IMR-90 (cell line): ENCODE measurements at regions not wholly inside any gene's neighbourhood (a gene's known extent, or its start where the extent isn't known, plus 50 kb on each side); places are given as distances from the start of the nearest gene placed in this dataset.

Experiments
- ATAC-seq: fragments of 200-7000 bp; cut with Tn5 transposase; 2 replicates; pipeline ENCODE4 v1.9.1; 2020; ENCODE audit warnings: low read depth, mild to moderate bottlenecking, moderate library complexity
- BruUV-seq: library from RNA; stranded (reverse); fragments of 400-500 nt; replicated peaks from 2 replicates; lab custom pipeline; 2021; lab: Mats Ljungman, UMichigan
- CTCF ChIA-PET: fragments of 300-600 bp; formaldehyde crosslinking; extraction: SDS; loops from one replicate; lab custom pipeline; 2021; ENCODE audit warnings: antibody characterized with exemption; lab: Yijun Ruan, JAX
- POLR2A ChIA-PET: fragments of 300-600 bp; sonication (Branson Sonifier 250); formaldehyde crosslinking; loops from one replicate; lab custom pipeline; 2022; ENCODE audit warnings: antibody characterized with exemption; ENCODE audit not compliant: unreplicated experiment; lab: Charles Lee
- DNase-seq: peaks from one replicate; pipeline ENCODE4 v3.0.0; 2013
- H2AFZ ChIP-seq: replicated peaks from 2 replicates; pipeline ENCODE3; 2013; ENCODE audit warnings: low read length, mild to moderate bottlenecking; ENCODE audit not compliant: poor library complexity
- H2AK5ac ChIP-seq: 2 replicates; pipeline ENCODE4 v1.6.1; 2013; ENCODE audit warnings: low read depth, low read length, inconsistent platforms
- H2AK9ac ChIP-seq: replicated peaks from 2 replicates; pipeline ENCODE3; 2013; ENCODE audit warnings: mild to moderate bottlenecking, low read depth, low read length, moderate library complexity; ENCODE audit not compliant: poor library complexity
- H2BK120ac ChIP-seq: 2 replicates; pipeline ENCODE4 v1.6.1; 2013; ENCODE audit warnings: low read depth, low read length, inconsistent platforms
- H2BK15ac ChIP-seq: 3 replicates; pipeline ENCODE4 v1.6.1; 2013; ENCODE audit warnings: low read depth, low read length, inconsistent platforms
- H2BK20ac ChIP-seq: 2 replicates; pipeline ENCODE4 v1.6.1; 2013; ENCODE audit warnings: low read depth, mild to moderate bottlenecking, inconsistent platforms, low read length, moderate library complexity
- H2BK5ac ChIP-seq: 2 replicates; pipeline ENCODE4 v1.6.1; 2013; ENCODE audit warnings: mild to moderate bottlenecking, low read depth, low read length, inconsistent platforms; ENCODE audit not compliant: poor library complexity, severe bottlenecking
- H3K14ac ChIP-seq: replicated peaks from 2 replicates; pipeline ENCODE4 v1.6.1; 2013; ENCODE audit warnings: low read depth, low read length, inconsistent platforms
- H3K18ac ChIP-seq: 2 replicates; pipeline ENCODE4 v1.6.1; 2013; ENCODE audit warnings: low read depth, low read length, control low read depth
- H3K23ac ChIP-seq: 2 replicates; pipeline ENCODE4 v1.6.1; 2013; ENCODE audit warnings: low read depth, low read length, inconsistent platforms
- H3K27ac ChIP-seq: 2 replicates; pipeline ENCODE4 v1.5.1; 2013; ENCODE audit warnings: mild to moderate bottlenecking, control low read depth, low read length; ENCODE audit not compliant: insufficient read depth
- H3K27me3 ChIP-seq: 2 replicates; pipeline ENCODE4 v1.6.1; 2013; ENCODE audit warnings: low read length; ENCODE audit not compliant: control insufficient read depth, insufficient read depth
- H3K36me3 ChIP-seq: 2 replicates; pipeline ENCODE4 v1.6.1; 2013; ENCODE audit warnings: low read length, mixed read lengths; ENCODE audit not compliant: control insufficient read depth, insufficient read depth
- H3K4ac ChIP-seq: 2 replicates; pipeline ENCODE4 v1.6.1; 2013; ENCODE audit warnings: low read depth, low read length, inconsistent platforms
- H3K4me1 ChIP-seq: 2 replicates; pipeline ENCODE4 v1.6.1; 2013; ENCODE audit warnings: low read length, mixed read lengths; ENCODE audit not compliant: control insufficient read depth, insufficient read depth
- H3K4me2 ChIP-seq: 2 replicates; pipeline ENCODE4 v1.6.1; 2013; ENCODE audit warnings: low read depth, mild to moderate bottlenecking, control low read depth, low read length, moderate library complexity
- H3K4me3 ChIP-seq: 2 replicates; pipeline ENCODE4 v1.5.1; 2013; ENCODE audit warnings: low read depth, mild to moderate bottlenecking, control low read depth, low read length, moderate library complexity; ENCODE audit not compliant: insufficient read depth
- H3K56ac ChIP-seq: 2 replicates; pipeline ENCODE4 v1.6.1; 2013; ENCODE audit warnings: low read length, inconsistent platforms; ENCODE audit not compliant: insufficient read depth; ENCODE audit errors: extremely low read depth
- H3K79me1 ChIP-seq, 2 experiments: 2 replicates each; pipeline ENCODE4 v1.6.1; 2013; ENCODE audit warnings: low read length in 2 of 2, inconsistent platforms in 1 of 2, low read depth in 1 of 2
- H3K9ac ChIP-seq: 2 replicates; pipeline ENCODE4 v1.6.1; 2013; ENCODE audit warnings: low read depth, low read length, control low read depth
- H3K9me1 ChIP-seq: 2 replicates; pipeline ENCODE4 v1.6.1; 2013; ENCODE audit warnings: low read length, inconsistent platforms; ENCODE audit not compliant: insufficient read depth
- H3K9me3 ChIP-seq: 2 replicates; pipeline ENCODE4 v1.6.1; 2013; ENCODE audit warnings: low read length; ENCODE audit not compliant: control insufficient read depth, insufficient read depth
- H4K20me1 ChIP-seq: 2 replicates; pipeline ENCODE4 v1.6.1; 2013; ENCODE audit warnings: low read length, inconsistent platforms; ENCODE audit not compliant: insufficient read depth
- H4K5ac ChIP-seq: 2 replicates; pipeline ENCODE4 v1.6.1; 2013; ENCODE audit warnings: mild to moderate bottlenecking, low read depth, low read length, control low read depth
- H4K8ac ChIP-seq, 2 experiments: 2 replicates each; pipeline ENCODE4 v1.6.1; 2013; ENCODE audit warnings: low read depth in 2 of 2, low read length in 2 of 2, control low read depth in 1 of 2, inconsistent platforms in 1 of 2
- H4K91ac ChIP-seq: 2 replicates; pipeline ENCODE4 v1.6.1; 2013; ENCODE audit warnings: low read depth, low read length, inconsistent platforms; ENCODE audit not compliant: insufficient read depth
- BHLHE40 ChIP-seq: fragments of 150-350 bp; IDR thresholded peaks from 2 replicates; pipeline ENCODE4 v1.6.1; 2016; ENCODE audit warnings: mild to moderate bottlenecking, low read depth, low read length
- CEBPB ChIP-seq: IDR thresholded peaks from 2 replicates; pipeline ENCODE4 v1.6.1; 2012; ENCODE audit warnings: low read depth, low read length, improper control_type of control experiment
- CHD1 ChIP-seq: IDR thresholded peaks from 2 replicates; pipeline ENCODE4 v1.6.1; 2012; ENCODE audit warnings: low read depth, low read length, improper control_type of control experiment
- CTCF ChIP-seq: conservative IDR thresholded peaks from 2 replicates; pipeline ENCODE4 v1.5.1; 2012; ENCODE audit warnings: mild to moderate bottlenecking, low read depth, low read length, improper control_type of control experiment
- ELK1 ChIP-seq: fragments of 150-350 bp; IDR thresholded peaks from 2 replicates; pipeline ENCODE4 v1.6.1; 2016; ENCODE audit warnings: low read depth, mild to moderate bottlenecking, low read length, moderate library complexity, borderline replicate concordance
- FOS ChIP-seq: fragments of 150-350 bp; IDR thresholded peaks from 2 replicates; pipeline ENCODE4 v1.6.1; 2016; ENCODE audit warnings: low read depth, low read length
- MAFK ChIP-seq: IDR thresholded peaks from 2 replicates; pipeline ENCODE4 v1.6.1; 2012; ENCODE audit warnings: low read depth, low read length, improper control_type of control experiment
- MAZ ChIP-seq: IDR thresholded peaks from 2 replicates; pipeline ENCODE4 v1.6.1; 2012; ENCODE audit warnings: low read depth, mild to moderate bottlenecking, low read length, improper control_type of control experiment, moderate library complexity, borderline replicate concordance
- MXI1 ChIP-seq: IDR thresholded peaks from 2 replicates; pipeline ENCODE4 v1.6.1; 2012; ENCODE audit warnings: low read depth, mild to moderate bottlenecking, low read length, moderate library complexity, borderline replicate concordance
- NFE2L2 ChIP-seq: fragments of 150-350 bp; IDR thresholded peaks from 2 replicates; pipeline ENCODE4 v1.6.1; 2016; ENCODE audit warnings: low read depth, mild to moderate bottlenecking, low read length
- POLR2A ChIP-seq: IDR thresholded peaks from 2 replicates; pipeline ENCODE4 v1.6.1; 2012; ENCODE audit warnings: mild to moderate bottlenecking, low read depth, low read length
- RAD21 ChIP-seq: IDR thresholded peaks from 2 replicates; pipeline ENCODE4 v1.6.1; 2012; ENCODE audit warnings: low read length, improper control_type of control experiment
- RCOR1 ChIP-seq: IDR thresholded peaks from 2 replicates; pipeline ENCODE4 v1.6.1; 2012; ENCODE audit warnings: mild to moderate bottlenecking, low read length, improper control_type of control experiment; ENCODE audit not compliant: insufficient replicate concordance
- RFX5 ChIP-seq: IDR thresholded peaks from 2 replicates; pipeline ENCODE4 v1.8.0; 2012; ENCODE audit warnings: low read depth, mild to moderate bottlenecking, low read length, moderate library complexity
- SMC3 ChIP-seq: fragments of 150-350 bp; IDR thresholded peaks from 2 replicates; pipeline ENCODE4 v1.6.1; 2016; ENCODE audit warnings: low read depth, mild to moderate bottlenecking, antibody characterized with exemption, low read length, moderate library complexity
- WGBS, 2 experiments: methylation state at CpG; one replicate each; pipeline versions ENCODE4 v1.1.5 to v1.1.7; 2013; ENCODE audit warnings: missing lambda C conversion rate in 2 of 2; ENCODE audit not compliant: insufficient read length in 1 of 2; ENCODE audit errors: extremely low coverage in 2 of 2; 5-methylcytosine and 5-hydroxymethylcytosine counted together
- dilution Hi-C: fragments of 300-500 bp; cut with HindIII; formaldehyde crosslinking; loops from one replicate; pipeline ENCODE4 v1.14.3; 2018; ENCODE audit warnings: low sequenced_read_pairs; ENCODE audit not compliant: unreplicated experiment
- in situ Hi-C: fragments of 300-500 bp; cut with MboI; formaldehyde crosslinking; loops from 3 replicates; pipeline ENCODE4 v1.14.3; 2019; ENCODE audit warnings: low sequenced_read_pairs, inconsistent platforms, mixed read lengths
- intact Hi-C: fragments of 100-400 bp; cut with micrococcal nuclease; formaldehyde crosslinking; loops from 2 replicates; pipeline ENCODE4 v1.10.0; 2022
- TF ChIP-seq, protein P1 (sequence below): fragments of 150-350 bp; IDR thresholded peaks from 2 replicates; pipeline ENCODE4 v1.6.1; 2017; ENCODE audit warnings: mild to moderate bottlenecking, antibody characterized with exemption, low read length, low read depth

GRCh38 chr2:215832791-215833190, 180.6 kb downstream of the MREG start:
- POLR2A ChIA-PET = no interaction called here

More at GRCh38 chr2:215832791-215833190, 180.6 kb downstream of the MREG start:
- Histone ChIP-seq H2BK5ac (no peak overlapping the region), H3K4ac (no peak overlapping the region), H2BK120ac (no peak overlapping the region), H3K9me3 (no peaks in the 10 kb centered on the region), H3K56ac (no peak overlapping the region), H3K27ac (no peak overlapping the region), H4K8ac (no peak overlapping the region), H3K4me3 (no peak overlapping the region), H2AK5ac (no peak overlapping the region), H3K4me2 (no peak overlapping the region), H3K18ac (no peak overlapping the region), H3K14ac (no peak overlapping the region), H3K79me1 (no peaks in the 10 kb centered on the region), H2BK20ac (no peak overlapping the region), H3K4me1 (peaks cover 9% of the 10 kb centered on the region), H3K23ac (no peak overlapping the region), H2AFZ (no peak overlapping the region), H3K27me3 (no peaks in the 10 kb centered on the region), H3K9me1 (peaks cover 7% of the 10 kb centered on the region; the same call in 1 of the 2 replicates), H2BK15ac (no peak overlapping the region), H2AK9ac (no peak overlapping the region), H4K91ac (no peak overlapping the region), H3K36me3 (no peaks in the 10 kb centered on the region), H4K5ac (no peak overlapping the region), H3K9ac (no peak overlapping the region), H4K20me1 (no peaks in the 10 kb centered on the region)
- 100% methylated on average over 1 of the region's 6 CpGs; no CpG with 5 or more reads in 1 of the 2 experiments for WGBS, 2 experiments
- CTCF ChIA-PET = no interaction called here
- no TSS peak for BruUV-seq
- TF ChIP-seq RFX5 (no peak), NFE2L2 (no peak), MXI1 (no peak), FOS (no peak), RCOR1 (no peak), CEBPB (no peak), SMC3 (no peak), ELK1 (no peak), CHD1 (no peak), POLR2A (no peak), BHLHE40 (no peak), MAFK (no peak), CTCF (no peak), RAD21 (no peak), MAZ (no peak)
- TF ChIP-seq, protein P1, sequence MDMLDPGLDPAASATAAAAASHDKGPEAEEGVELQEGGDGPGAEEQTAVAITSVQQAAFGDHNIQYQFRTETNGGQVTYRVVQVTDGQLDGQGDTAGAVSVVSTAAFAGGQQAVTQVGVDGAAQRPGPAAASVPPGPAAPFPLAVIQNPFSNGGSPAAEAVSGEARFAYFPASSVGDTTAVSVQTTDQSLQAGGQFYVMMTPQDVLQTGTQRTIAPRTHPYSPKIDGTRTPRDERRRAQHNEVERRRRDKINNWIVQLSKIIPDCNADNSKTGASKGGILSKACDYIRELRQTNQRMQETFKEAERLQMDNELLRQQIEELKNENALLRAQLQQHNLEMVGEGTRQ = no peak
- dilution Hi-C loops = no loop called here
- intact Hi-C loops = no loop called here
- no peak for DNase-seq
- ATAC-seq = no peak
- in situ Hi-C loops = no loop called here
